Stimulated activated CD8-positive, alpha-beta memory T cell treated with anti-CD3 and anti-CD28 coated beads, Interleukin-4, amount 100 ng/mL, for 48 hours (primary cell): ENCODE measurements at regions not wholly inside any gene's neighbourhood (a gene's known extent, or its start where the extent isn't known, plus 50 kb on each side); places are given as distances from the start of the nearest gene placed in this dataset.

ENCODE experiments used
- DNase-seq: peaks from one replicate; pipeline ENCODE4 v3.0.0-alpha.2; 2020

- no peak for DNase-seq
Observed at GRCh38 chr2:23291239-23291638, 93.7 kb upstream of the KLHL29 start.

- no peak for DNase-seq
Observed at GRCh38 chr2:23292024-23292423, 93.0 kb upstream of the KLHL29 start.

- DNase-seq = no peak
Observed at GRCh38 chr2:23293063-23293462, 91.9 kb upstream of the KLHL29 start.

- DNase-seq = no peak
Observed at GRCh38 chr2:23293731-23294130, 91.2 kb upstream of the KLHL29 start.

GRCh38 chr2:23294238-23294637 lies 90.7 kb upstream of the KLHL29 start:
- DNase-seq = no peak

- DNase-seq = no peak
Observed at GRCh38 chr2:23296691-23297090, 88.3 kb upstream of the KLHL29 start.

GRCh38 chr2:23297112-23297511 lies 87.9 kb upstream of the KLHL29 start:
- DNase-seq = no peak

- DNase-seq = no peak
Observed at GRCh38 chr2:23298551-23298950, 86.4 kb upstream of the KLHL29 start.

- DNase-seq = no peak
Observed at GRCh38 chr2:23299476-23300195, 85.3 kb upstream of the KLHL29 start.

GRCh38 chr2:23301136-23301535 lies 83.8 kb upstream of the KLHL29 start:
- DNase-seq = no peak

GRCh38 chr2:23302591-23302990 lies 82.4 kb upstream of the KLHL29 start:
- DNase-seq = no peak

GRCh38 chr2:23306401-23306800 lies 78.6 kb upstream of the KLHL29 start:
- DNase-seq = no peak

- DNase-seq = no peak
Observed at GRCh38 chr2:23311186-23311585, 73.8 kb upstream of the KLHL29 start.

GRCh38 chr2:23312996-23313606 lies 71.9 kb upstream of the KLHL29 start:
- DNase-seq = peak; percentile 69

GRCh38 chr2:23314687-23315086 lies 70.3 kb upstream of the KLHL29 start:
- no peak for DNase-seq

GRCh38 chr2:23320058-23320457 lies 64.9 kb upstream of the KLHL29 start:
- no peak for DNase-seq

GRCh38 chr2:23321751-23322150 lies 63.2 kb upstream of the KLHL29 start:
- no peak for DNase-seq

GRCh38 chr2:23322567-23323197 lies 62.3 kb upstream of the KLHL29 start:
- no peak for DNase-seq

GRCh38 chr2:23323198-23323916 lies 61.6 kb upstream of the KLHL29 start:
- no peak for DNase-seq

- no peak for DNase-seq
Observed at GRCh38 chr2:23323917-23324680, 60.9 kb upstream of the KLHL29 start.

- no peak for DNase-seq
Observed at GRCh38 chr2:23326330-23326729, 58.6 kb upstream of the KLHL29 start.

GRCh38 chr2:23327416-23327815 lies 57.6 kb upstream of the KLHL29 start:
- DNase-seq = no peak

- no peak for DNase-seq
Observed at GRCh38 chr2:23327887-23328286, 57.1 kb upstream of the KLHL29 start.
